ENCODE measurements at regions not wholly inside any gene's neighbourhood (a gene's known extent, or its start where the extent isn't known, plus 50 kb on each side); places are given as distances from the start of the nearest gene placed in this dataset.

DNA sequence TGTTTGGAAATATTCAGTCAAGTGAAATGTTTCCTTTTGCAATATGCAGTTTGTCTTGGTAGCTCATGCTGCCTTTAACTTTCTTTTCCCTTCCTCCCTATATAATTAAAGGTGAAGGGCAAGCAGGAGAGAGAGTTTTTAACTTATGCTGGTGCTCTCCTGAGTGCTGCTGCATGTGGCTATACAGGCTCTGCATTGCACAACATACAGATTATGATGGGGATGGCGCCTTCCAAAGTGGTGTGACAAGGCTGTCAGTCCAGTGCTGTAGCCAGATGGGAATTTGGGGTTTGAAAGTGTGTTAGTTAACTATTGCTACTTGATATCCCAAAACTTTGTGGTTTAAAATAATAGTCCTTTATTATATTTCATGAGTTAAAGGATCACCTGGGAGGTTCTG is 199.0 kb downstream of the ATP23 start:
- DNase-seq, result no peak

DNA sequence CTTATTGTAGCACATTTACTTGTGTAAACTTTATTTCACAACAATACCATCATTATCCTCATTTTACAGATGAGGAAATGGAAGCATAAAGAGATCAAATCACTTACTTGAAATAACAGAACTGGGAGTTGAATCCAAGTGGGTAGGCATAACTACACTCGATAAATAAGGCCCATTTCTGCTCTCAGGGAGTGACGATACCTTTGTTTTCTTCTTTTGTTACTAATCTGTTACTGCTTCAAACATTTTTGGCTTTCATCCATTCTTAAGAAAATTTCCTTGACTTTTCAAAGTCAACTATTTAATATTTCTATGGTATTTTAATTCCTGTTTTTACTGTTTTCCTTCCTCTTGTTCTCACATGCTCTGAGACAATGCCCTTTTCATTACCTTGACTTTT is 201.6 kb downstream of the ATP23 start:
- no peak for DNase-seq

DNA sequence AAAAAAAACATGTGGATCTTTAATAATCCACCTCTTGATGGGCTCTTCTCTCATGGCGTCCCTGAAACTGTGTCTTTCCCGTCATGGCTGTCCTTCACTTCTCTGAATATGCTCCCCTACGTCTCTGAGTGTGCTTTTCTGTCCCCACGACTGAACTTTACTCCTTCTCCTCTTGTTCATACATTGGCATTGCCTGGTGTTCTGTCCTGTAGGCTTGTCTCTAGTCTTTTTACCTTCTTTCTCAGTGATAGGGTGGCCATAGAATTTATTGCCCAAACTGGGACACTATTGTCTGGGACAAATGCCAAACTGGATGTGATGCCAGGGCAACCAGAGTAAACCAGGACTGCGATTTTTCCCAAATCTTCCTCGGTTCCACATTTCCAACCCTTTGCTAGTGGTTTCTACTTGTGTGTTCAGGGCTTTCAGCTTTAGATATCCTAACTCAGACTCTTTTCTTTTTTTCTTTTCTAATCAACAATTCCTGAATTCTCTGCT is 202.2 kb downstream of the ATP23 start:
- no peak for DNase-seq

DNA sequence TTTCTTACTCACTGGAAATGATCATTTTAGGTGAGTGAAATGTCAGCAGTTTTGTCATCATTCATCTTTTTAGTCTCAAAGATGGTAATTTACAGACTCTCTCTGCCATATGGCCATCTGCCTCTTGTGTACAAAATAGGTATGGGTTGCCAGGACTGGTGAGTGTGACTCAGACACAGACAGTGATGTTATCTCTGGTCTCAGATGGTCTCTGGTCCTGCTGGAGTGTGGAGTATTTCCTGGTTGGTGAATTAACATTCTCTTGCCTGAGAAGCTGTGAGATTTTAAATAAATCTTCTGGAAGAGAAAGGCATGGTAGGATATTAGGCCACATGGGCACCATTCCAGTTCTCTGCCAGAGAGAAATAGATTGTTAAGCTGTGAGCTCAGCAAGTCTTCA is 207.0 kb downstream of the ATP23 start:
- DNase-seq, result peak; percentile 52

DNA sequence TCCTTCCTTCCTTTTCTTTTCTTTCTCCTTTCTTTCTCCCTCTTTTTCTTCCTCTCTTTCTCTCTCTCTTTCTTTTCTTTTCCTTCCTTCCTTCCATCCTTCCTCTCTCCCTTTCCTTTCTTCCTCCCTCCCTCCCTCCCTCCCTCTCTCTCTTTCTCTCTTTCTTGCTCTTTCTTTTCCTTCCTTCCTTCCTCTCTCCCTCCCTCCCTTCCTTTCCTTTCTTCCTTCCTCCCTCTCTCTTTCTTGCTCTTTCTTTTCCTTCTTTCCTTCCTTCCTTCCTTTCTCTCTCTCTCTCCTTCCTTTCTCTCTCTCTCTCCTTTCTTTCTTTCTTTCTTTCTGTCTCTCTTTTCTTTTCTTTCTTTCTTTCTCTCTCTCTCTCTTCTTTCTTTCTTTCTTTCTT is 207.6 kb downstream of the ATP23 start:
- no peak for DNase-seq

DNA sequence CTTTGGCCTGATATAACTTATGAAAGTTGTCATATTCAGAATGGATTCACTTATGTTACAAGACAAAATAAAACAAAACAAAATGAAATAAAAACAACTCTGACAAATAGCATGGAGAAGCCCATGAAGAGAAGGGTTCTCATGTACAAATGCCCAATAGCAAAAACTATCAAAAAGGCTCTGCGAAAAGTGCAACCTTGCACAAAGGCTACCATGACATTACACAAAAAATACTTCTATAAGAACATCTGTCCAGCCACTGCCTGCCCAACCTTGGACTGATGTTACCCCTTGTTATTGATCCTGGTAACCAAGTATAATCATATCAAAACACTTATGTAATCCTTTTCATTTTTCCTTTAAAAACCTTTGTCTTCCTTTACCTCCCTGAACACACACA is 213.0 kb downstream of the ATP23 start:
- DNase-seq, result no peak

DNA sequence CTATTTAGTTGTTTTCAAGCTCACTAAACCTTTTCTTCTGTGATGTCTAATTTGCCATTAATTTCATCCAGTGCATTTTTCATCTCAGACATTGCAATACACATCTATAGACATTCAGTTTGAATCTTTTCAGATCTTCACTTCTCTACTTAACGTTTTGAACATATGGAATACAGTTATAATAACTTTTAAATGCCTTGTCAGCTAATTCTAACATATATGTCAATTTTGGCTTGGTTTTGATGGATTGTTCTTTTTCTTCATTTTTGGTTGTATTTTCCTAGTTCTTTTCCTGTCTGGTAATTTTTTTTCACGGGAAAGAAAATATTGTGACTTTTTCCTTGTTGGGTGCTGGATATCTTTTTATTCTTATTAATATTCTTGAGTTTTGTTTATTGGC is 215.3 kb downstream of the ATP23 start:
- no peak for DNase-seq

DNA sequence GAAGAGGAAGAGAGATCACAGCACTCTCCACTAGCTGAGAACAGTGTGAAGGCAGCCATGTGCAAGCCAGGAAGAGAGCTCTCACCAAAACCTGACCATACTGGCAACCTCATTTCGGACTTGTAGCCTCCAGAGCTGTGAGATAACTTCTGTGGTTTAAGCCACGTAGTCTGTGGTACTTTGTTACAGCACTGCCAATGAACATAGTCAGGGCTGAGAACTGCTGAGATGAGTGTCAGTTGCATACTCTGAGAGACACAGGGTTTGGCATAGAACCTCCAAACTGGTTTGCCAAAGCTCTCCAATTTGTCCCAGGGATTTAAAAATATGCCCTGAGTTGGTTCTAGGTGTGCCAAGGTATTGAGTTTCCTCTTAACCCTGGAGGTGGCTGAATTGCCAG is 218.6 kb downstream of the ATP23 start:
- no peak for DNase-seq

DNA sequence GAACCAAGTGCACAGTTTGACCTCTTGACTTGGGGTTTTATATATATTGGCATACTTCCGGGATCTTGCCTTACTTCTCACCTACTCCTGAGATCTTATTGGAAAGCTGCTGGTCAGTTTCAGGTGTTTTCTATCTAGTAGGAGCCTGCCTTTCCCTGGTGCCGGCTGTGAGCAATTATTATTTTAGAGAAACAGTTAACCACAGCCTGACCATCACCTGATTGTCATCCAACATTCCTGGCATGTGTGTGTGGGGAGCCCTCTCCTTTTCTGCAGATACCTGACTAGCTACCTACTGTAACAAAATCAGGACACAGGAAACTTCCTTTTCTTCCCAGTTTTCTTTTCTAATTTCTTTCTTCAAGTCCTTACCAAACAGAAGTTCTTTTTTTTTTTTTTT is 220.4 kb downstream of the ATP23 start:
- DNase-seq, result peak; percentile 40

DNA sequence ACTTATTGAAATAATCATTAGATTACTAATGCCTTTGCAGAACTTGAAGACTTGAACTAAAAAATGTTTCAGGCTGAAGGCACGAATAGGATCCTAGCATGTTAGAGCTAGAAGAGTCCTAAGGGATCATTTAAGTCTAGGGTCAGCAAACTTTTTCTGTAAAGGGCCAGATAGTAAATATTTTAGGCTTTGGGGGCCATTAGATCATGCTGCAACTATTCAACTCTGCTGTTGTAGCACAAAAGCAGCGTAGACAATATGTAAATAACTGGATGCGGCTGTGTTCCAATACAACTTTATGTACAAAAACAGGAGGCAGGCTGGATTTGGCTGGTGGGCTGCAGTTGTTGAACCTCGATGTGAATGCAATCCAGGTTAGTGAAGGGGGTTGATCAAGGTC is 221.7 kb downstream of the ATP23 start:
- no peak for DNase-seq

DNA sequence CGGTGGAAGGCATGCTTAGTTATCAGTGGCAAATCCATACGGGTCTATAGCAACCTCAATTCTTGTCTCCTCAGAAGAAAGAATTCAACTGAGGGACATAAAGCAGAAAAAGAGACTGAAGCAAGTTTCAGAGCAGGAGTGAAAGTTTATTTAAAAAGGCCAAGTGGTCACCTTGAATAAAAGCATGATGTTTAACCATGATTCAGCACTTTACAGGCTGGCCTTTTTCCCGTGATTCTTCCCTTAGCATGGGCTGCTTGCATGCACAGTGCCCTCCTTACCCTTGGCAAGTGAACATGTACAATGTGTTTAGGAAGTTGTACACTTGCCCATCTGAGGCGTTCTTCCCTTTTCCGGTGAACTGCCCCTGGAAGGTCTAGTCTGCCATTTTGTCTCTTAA is 225.3 kb downstream of the ATP23 start:
- no peak for DNase-seq

DNA sequence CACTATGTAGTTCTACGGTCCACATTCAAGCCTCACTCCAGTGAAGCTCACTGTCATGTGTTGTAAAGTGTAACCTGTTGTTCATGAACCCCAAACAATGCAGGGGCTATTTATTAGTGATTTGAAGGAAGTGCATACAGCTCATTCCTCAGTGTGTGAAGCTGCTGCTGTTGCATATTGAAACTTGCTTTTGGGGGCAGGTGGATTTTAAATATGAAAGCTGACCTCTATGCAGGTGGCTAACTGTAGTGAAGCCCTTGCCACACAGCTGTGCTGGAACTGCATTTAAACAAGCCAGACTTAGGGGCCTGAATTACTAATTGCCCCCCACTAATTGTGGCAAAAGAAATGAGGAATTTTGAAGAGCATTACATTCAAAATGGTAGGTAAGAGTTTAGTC is 226.3 kb downstream of the ATP23 start:
- DNase-seq, result no peak

DNA sequence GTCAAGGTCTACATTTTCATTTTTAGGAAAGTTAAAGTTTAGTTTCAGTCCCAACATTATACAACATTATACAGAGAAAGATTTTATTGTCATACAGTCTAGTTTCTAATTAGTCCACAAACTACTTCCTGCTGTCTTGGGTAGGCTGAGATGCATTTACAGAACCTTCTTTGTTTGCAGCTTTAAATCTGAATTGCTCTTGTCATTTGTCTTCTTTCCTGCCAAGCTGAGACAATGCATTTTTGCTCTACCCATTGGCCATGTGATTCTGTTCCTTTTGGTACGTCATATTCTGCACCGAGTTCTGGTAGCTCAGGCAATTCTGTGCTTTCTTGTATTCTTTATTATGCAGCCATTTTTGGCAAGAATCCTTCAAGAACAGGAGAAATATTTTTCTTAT is 228.5 kb downstream of the ATP23 start:
- no peak for DNase-seq

DNA sequence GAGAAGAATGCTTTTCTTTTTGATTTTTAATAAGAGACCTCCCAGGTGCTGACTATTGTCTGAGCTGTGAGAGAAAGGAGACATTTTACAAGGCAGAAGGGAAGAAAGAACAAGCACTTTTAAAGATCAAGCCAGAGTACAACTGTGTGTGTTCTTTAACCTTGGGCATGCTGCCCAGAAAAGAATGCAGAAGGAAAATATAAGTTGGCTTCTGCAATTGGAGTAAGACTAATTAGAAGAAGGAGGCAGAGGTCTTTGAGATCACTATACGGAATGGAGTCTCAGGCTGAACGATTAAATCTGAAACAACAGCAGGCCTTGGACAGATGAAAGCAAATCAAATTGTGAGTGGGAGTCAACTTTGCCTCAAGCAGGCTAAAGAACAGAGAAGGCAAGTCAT is 230.5 kb downstream of the ATP23 start:
- DNase-seq, result no peak

DNA sequence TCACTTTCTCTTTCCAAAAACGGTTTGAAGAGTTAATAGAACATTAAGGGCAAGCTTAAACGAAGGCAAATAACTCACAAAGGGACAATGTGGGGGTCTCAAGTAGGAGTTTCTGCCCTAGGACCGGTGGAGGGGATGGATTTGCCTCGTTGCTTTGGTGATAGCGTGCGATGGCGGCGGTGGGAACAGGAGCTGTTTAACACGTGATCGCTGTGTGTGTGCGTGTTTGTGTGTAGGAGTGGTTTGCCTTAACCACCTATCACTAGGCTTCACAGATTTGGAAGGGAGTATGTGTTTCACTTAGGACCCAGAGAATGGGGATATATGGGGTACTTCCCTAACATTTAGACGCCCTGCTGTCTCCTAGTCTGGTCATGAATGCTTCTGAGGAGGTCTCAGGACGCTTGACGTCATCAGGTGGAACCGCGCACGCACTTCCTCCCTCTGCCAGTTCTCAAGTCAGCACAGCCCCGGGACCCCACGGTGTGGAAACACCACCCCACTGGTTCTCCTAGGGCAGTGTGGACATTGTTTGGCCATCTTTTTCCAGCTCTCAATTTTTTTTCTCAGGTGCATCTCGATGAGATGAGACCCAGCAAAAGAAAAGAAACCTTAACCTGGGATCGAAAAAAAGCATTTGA is 231.2 kb downstream of the ATP23 start:
- DNase-seq, result no peak

DNA sequence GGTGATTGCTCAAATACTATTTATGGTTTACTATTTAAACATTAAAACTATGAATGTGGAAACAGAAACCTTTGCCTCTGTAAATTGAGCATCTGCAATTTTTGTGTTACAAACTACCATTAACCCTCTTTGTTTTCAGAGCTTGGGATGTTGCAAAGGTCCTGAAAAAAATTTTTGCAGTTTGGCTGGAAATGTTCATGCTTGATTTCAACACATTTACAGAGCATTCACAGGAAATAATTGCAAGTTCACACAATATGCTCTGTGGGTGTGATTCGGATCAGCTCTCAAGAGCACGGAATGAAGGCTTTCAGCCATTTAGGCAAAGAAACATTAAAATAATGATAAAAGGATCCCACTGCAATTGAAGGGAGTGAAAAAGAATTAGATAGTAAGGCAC is 232.9 kb downstream of the ATP23 start:
- DNase-seq, result no peak

DNA sequence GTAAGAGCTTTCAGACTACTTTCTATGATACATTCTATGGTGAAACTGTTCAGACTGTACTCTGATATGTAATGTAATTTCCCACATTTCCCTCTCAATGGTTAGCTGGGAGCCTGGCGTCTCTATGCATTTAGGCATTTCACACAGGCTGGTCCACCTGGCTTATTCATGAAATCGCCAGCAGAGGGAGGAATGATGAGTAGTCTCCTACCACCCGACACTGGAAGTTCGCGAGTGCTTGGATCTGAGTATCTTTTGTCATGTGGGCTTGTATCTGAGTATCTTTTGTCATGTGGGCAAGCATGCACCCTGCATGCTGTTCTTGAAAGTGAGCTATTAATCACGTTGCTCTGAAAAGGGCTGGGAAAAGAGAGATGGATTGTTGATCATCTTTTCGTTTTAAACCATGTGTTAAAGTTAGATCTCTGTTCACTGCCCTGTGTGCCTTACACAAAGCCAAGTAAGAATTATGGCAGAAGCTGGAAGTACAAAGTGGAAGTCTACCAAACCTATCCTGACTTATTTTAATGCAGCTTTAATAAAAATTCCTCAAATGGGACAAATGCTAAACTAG is 235.0 kb downstream of the ATP23 start:
- no peak for DNase-seq

DNA sequence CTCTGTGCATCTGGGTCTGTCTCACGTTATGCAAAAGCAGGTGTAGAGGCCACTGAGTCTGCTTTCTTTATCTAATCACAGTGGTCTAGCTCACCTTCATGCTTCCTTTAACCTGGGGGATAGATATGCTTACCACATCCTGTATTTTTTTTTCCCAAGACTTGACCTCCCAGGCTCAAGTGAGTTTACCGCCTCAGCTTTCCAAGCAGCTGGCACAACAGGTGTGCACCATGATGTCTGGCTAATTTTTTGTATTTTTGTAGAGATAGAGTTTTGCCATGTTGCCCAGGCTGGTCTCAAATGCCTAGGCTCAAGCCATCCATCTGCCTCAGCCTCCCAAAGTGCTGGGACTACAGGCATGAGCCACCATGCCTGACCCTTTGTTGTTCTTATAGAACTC is 236.0 kb downstream of the ATP23 start:
- DNase-seq, result no peak

DNA sequence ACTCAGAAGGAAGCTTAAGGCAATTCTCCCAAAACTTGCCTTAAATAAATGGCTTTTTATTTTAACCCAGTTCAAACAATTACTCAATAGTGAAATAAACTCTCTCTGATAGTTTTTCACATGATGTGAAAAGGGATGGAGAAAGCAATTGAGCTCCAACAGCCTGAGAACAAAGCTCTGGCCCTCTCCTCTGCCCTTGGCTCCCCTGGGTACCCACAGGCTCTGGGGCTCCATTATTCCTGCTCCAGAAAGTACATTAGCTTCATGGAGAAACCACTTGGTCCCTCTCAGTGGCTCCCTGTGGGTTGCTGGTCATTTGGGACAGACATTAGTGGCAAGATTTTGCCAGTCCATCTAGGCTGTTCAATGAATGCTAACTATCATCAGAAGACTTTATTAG is 242.8 kb downstream of the ATP23 start:
- no peak for DNase-seq

DNA sequence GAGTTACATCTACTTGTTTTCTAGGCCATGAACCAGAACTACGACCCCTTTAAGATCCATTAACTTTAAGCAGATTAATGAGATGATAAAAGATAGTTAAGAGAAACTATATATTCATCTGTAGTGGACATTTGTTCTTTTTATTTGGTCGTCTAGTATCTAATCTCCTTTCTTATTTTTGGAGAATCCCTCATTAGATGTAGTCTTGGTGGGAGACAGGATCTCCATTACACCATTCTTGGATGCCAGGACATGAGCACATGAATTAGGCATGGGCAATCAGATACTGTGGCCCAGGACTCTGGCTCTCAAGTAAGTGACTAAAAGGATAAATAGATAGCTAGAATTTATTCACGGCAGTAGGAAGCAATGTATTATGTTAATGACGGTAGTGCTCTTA is 245.0 kb downstream of the ATP23 start:
- DNase-seq, result no peak

DNA sequence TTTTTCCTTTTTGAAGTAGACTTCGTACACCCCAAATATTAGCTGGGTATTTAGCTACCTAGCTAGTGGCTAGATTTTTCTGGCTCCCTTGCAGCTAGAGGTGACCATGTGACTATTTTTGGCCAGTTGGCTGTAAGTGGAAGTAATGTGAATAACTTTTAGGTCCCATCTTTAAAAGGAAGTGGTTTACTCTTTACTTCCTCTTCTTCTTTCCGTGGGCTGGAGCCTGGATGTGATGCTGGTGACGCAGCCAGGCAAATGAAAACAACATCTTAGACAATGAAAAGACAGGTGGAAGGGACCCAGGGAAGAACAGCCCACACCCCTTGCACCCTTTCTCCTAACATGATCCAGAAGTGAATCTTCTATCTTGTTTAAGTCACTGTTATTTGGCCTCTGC is 245.5 kb downstream of the ATP23 start:
- DNase-seq, result no peak

DNA sequence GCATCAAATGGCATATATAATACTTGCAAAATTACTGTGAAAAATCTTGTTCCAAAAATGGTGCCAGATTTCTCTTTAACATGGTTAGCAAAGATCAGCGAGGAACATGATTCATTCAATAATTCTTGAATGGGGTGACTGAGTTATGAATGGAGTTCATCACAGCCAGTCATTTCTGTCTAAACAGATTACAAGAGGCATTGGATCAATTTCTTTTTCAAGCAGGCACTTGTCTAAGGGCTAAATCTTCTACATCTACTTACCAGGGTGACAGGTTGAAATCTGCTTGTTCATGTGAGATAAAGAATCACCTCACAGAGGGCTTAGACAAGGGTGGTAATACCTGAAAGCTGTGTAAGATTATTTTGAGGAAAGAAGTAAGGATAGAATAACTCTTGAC is 247.7 kb downstream of the ATP23 start:
- no peak for DNase-seq

DNA sequence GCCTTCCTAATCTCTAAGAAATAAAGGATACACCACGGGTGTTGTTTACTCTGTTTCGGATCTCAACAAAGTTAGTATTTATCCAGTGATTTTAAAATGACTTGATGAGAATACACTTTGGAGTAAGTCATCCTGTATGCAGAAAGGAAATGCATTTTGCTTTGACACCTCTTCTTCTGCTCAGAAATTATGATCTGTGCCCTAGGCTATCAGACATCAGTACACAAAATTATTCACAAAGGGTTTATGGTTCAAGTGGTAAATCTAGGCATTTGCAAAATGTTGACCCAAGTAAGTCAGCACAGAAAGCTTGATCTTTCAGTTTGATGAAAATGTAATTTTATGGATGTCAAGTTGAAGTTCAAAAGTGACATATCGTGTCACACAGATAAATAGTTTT is 248.5 kb downstream of the ATP23 start:
- no peak for DNase-seq

DNA sequence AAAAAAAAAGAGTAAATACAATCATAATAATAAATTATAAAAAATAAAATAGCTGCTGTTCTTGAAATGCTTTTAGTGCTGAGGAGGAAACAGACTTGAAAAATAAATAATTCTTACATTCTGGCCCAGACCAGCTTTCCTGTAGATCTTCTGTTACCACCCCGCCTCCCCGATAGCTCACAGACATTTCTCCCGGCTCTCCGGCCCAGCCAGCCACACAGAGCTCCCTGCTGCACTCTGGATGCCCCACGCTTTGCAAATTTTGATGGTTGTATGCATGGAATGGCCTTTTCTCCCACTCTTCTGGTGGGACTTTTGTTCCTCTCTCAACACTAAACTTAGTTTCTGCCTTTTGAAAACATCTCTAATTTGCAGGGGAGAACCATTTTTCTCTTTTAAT is 249.3 kb downstream of the ATP23 start:
- DNase-seq, result no peak

DNA sequence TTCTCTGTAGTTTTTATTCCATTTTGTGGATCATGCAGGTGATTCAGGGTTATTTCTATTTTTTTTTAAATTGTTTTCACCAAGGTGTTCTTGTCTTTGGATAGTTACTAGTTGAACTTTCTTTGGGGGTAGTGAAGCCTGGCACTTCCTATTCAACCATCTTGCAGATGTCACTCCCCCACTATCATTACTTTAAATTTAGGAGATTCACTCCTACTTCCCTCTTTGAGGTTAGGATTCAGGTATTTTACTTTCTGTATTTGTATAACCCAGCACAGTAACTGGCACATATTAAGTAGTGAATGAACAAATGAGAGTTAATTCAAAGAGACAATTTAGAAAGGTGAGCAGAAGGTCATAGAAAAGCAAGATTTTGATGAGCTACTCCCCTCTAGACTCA is 255.6 kb downstream of the ATP23 start:
- no peak for DNase-seq
